HEK293T (cell line): ENCODE measurements at regions not wholly inside any gene's neighbourhood (a gene's known extent, or its start where the extent isn't known, plus 50 kb on each side); places are given as distances from the start of the nearest gene placed in this dataset.

ENCODE experiments used
- CTCF ChIA-PET: fragments of 350-600 bp; formaldehyde crosslinking; extraction: SDS; loops from one replicate; lab custom pipeline; 2021; ENCODE audit warnings: antibody characterized with exemption, inconsistent platforms; lab: Yijun Ruan, JAX
- POLR2A ChIA-PET: fragments of 350-600 bp; formaldehyde crosslinking; extraction: SDS; loops from one replicate; lab custom pipeline; 2020; ENCODE audit warnings: antibody characterized with exemption, inconsistent platforms; lab: Yijun Ruan, JAX
- DNase-seq: peaks from one replicate; pipeline ENCODE4 v3.0.0; 2012; ENCODE audit warnings: mixed read lengths; ENCODE audit errors: extremely low spot score
- ARNT ChIP-seq: fragments of 450-650 bp; IDR thresholded peaks from 2 replicates; pipeline ENCODE4 v1.6.1; 2017; ENCODE audit warnings: mild to moderate bottlenecking
- BHLHE40 ChIP-seq: fragments of 450-650 bp; IDR thresholded peaks from 2 replicates; pipeline ENCODE4 v1.6.1; 2016; ENCODE audit warnings: mild to moderate bottlenecking, moderate library complexity, borderline replicate concordance
- CTBP1 ChIP-seq: fragments of 450-650 bp; IDR thresholded peaks from 2 replicates; pipeline ENCODE4 v1.6.1; 2016; ENCODE audit warnings: borderline replicate concordance
- ELF4 ChIP-seq: fragments of 450-650 bp; IDR thresholded peaks from 2 replicates; pipeline ENCODE4 v1.6.1; 2017; ENCODE audit warnings: antibody characterized with exemption
- FOXA1 ChIP-seq: fragments of 450-650 bp; IDR thresholded peaks from 2 replicates; pipeline ENCODE4 v1.6.1; 2016; ENCODE audit warnings: mild to moderate bottlenecking
- FOXK2 ChIP-seq: fragments of 450-650 bp; IDR thresholded peaks from 2 replicates; pipeline ENCODE4 v1.6.1; 2016; ENCODE audit warnings: mild to moderate bottlenecking
- FOXM1 ChIP-seq: fragments of 450-650 bp; IDR thresholded peaks from 2 replicates; pipeline ENCODE4 v1.6.1; 2017; ENCODE audit warnings: mild to moderate bottlenecking, borderline replicate concordance
- HDGF ChIP-seq: fragments of 450-650 bp; IDR thresholded peaks from 2 replicates; pipeline ENCODE4 v1.6.1; 2017; ENCODE audit warnings: antibody characterized with exemption, borderline replicate concordance
- L3MBTL2 ChIP-seq: fragments of 450-650 bp; conservative IDR thresholded peaks from 2 replicates; pipeline ENCODE4 v1.6.1; 2016; ENCODE audit warnings: mild to moderate bottlenecking
- LEF1 ChIP-seq: fragments of 450-650 bp; IDR thresholded peaks from 2 replicates; pipeline ENCODE4 v1.6.1; 2017; ENCODE audit warnings: mild to moderate bottlenecking, borderline replicate concordance
- NFRKB ChIP-seq: fragments of 450-650 bp; IDR thresholded peaks from 2 replicates; pipeline ENCODE4 v1.6.1; 2016; ENCODE audit warnings: mild to moderate bottlenecking, moderate library complexity
- PKNOX1 ChIP-seq: fragments of 450-650 bp; IDR thresholded peaks from 2 replicates; pipeline ENCODE4 v1.6.1; 2016
- SP1 ChIP-seq: fragments of 450-650 bp; IDR thresholded peaks from 2 replicates; pipeline ENCODE4 v1.6.1; 2017
- SUZ12 ChIP-seq: fragments of 450-650 bp; IDR thresholded peaks from 2 replicates; pipeline ENCODE4 v1.6.1; 2016; ENCODE audit warnings: mild to moderate bottlenecking
- TARDBP ChIP-seq: fragments of 450-650 bp; IDR thresholded peaks from 2 replicates; pipeline ENCODE4 v1.6.1; 2016
- ZNF384 ChIP-seq: fragments of 450-650 bp; IDR thresholded peaks from 2 replicates; pipeline ENCODE4 v1.6.1; 2016

GRCh38 chr7:41855798-41856197 lies 152.9 kb upstream of the INHBA start:
- DNase-seq = no peak
- CTCF ChIA-PET = no interaction called here
- TF ChIP-seq SP1 = no peak
- POLR2A ChIA-PET = no interaction called here

GRCh38 chr7:41847606-41848005 lies 144.7 kb upstream of the INHBA start:
- DNase-seq = no peak
- POLR2A ChIA-PET = no interaction called here
- CTCF ChIA-PET = no interaction called here
- TF ChIP-seq SUZ12 (no peak), ELF4 (no peak), FOXM1 (no peak), FOXK2 (no peak), L3MBTL2 (no peak)

GRCh38 chr7:41847151-41847550 lies 144.3 kb upstream of the INHBA start:
- no peak for TF ChIP-seq BHLHE40
- TF ChIP-seq HDGF = no peak
- no peak for TF ChIP-seq ELF4
- TF ChIP-seq PKNOX1 = no peak
- TF ChIP-seq FOXK2 = no peak
- TF ChIP-seq LEF1 = no peak
- TF ChIP-seq NFRKB = no peak
- no peak for TF ChIP-seq TARDBP
- no peak for TF ChIP-seq FOXA1
- TF ChIP-seq CTBP1 = no peak
- no peak for TF ChIP-seq L3MBTL2
- TF ChIP-seq ZNF384 = no peak
- TF ChIP-seq ARNT = no peak
- TF ChIP-seq FOXM1 = no peak
- TF ChIP-seq SUZ12 = no peak
- no peak for TF ChIP-seq SP1
- no peak for DNase-seq
- CTCF ChIA-PET = no interaction called here
- POLR2A ChIA-PET = no interaction called here

- POLR2A ChIA-PET = no interaction called here
- CTCF ChIA-PET = no interaction called here
Observed at GRCh38 chr7:41842956-41843355, 140.1 kb upstream of the INHBA start.

GRCh38 chr7:41837916-41838315 lies 135.0 kb upstream of the INHBA start:
- no peak for DNase-seq
- CTCF ChIA-PET = no interaction called here
- POLR2A ChIA-PET = no interaction called here
- TF ChIP-seq FOXM1 (no peak), HDGF (no peak), FOXK2 (no peak), FOXA1 (no peak), PKNOX1 (no peak), CTBP1 (no peak), BHLHE40 (no peak), LEF1 (no peak), TARDBP (no peak)

More at GRCh38 chr7:41842956-41843355, 140.1 kb upstream of the INHBA start:
- TF ChIP-seq FOXA1 (no peak), ELF4 (no peak), SP1 (no peak), FOXK2 (no peak), ZNF384 (no peak), ARNT (no peak), CTBP1 (no peak), NFRKB (no peak)
- DNase-seq = no peak

GRCh38 chr7:41835976-41836530 lies 133.2 kb upstream of the INHBA start:
- no peak for DNase-seq
- CTCF ChIA-PET = no interaction called here
- POLR2A ChIA-PET = no interaction called here
- TF ChIP-seq CTBP1 (no peak), ELF4 (no peak), TARDBP (no peak), HDGF (no peak), FOXK2 (no peak), PKNOX1 (no peak), LEF1 (no peak), L3MBTL2 (no peak), SP1 (no peak), BHLHE40 (no peak), NFRKB (no peak), FOXA1 (no peak), FOXM1 (no peak)
